Islet of Langerhans (tissue), 1 donor: ENCODE measurements at regions not wholly inside any gene's neighbourhood (a gene's known extent, or its start where the extent isn't known, plus 50 kb on each side); places are given as distances from the start of the nearest gene placed in this dataset.
"Not testable (repeated sequence)": the region's sequence is repeated elsewhere in the genome, so short reads cannot be mapped to it uniquely, and the experiment has no call there.

Source experiments
- FAIRE-seq: peaks from one replicate; lab custom pipeline; 2011; peaks lifted over from hg19 to GRCh38; lab: Jason Lieb, UNC

DNA sequence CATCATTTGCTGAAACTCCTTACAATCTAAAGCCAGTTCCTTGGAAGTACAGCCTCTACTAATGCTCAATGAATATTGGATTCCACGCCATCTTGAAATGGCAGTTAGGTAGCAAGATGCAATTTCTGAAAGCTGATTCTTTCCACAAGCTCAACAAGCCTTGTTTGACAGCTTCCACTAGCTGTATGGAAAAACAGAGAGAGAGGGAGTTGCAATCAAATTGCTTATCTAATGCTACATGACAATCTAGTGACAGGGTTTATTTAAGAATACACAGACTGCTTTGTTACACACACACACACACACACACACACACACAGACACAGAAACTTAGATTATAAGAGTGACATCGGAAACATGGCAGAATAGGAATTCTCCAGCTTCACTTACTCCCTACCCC, 288.4 kb upstream of the DEPDC1 start:
- no peak for FAIRE-seq

GRCh38 chr1:68788762-68789161, 291.9 kb upstream of the DEPDC1 start:
- no peak for FAIRE-seq

DNA sequence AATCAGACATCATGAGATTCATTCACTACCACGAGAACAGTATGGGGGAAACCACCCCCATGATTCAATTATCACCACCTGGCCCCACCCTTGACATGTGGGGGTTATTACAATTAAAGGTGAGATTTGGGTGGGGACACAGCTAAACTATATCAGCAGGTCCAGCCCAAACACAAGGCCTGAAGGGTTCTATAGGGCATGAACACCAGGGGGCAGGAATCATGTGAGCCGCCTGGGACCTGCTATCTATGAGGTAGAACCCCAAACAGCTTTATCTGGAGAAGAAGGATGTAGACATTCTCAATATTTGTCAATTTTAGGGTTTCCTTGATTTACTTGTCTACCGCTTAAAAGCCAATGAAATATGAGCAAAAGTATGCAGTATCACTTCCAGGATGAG, 294.9 kb upstream of the DEPDC1 start:
- FAIRE-seq: no peak

- no peak for FAIRE-seq
Measured at GRCh38 chr1:68795956-68796355, 299.1 kb upstream of the DEPDC1 start.

- FAIRE-seq: no peak
Measured at GRCh38 chr1:68796888-68797287, 300.0 kb upstream of the DEPDC1 start.

- FAIRE-seq: no peak
Measured at GRCh38 chr1:68798071-68798470, 301.2 kb upstream of the DEPDC1 start.

GRCh38 chr1:68799096-68799495, 302.2 kb upstream of the DEPDC1 start:
- no peak for FAIRE-seq

- no peak for FAIRE-seq
Measured at GRCh38 chr1:68800182-68800581, 303.3 kb upstream of the DEPDC1 start.

DNA sequence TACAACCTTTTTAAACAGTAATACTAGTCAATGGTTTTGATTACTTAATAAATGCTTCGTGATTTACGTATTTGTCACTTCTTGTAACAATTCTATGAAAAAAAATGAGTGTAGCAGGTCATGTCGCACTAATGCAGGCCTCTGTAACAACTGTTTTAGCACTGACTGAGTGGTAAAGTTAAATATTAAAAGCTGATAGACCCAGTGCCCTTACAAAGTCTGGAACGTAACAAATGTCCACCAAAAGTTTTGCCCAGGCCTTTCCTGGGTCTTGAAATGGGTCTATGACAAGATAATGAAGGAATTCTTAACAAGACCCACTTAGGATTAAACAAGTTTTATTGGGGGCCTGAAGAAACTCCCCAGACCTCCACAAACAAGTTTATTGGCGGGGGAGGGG, 304.6 kb upstream of the DEPDC1 start:
- FAIRE-seq: no peak

GRCh38 chr1:68805097-68805641, 308.3 kb upstream of the DEPDC1 start:
- FAIRE-seq: no peak

DNA sequence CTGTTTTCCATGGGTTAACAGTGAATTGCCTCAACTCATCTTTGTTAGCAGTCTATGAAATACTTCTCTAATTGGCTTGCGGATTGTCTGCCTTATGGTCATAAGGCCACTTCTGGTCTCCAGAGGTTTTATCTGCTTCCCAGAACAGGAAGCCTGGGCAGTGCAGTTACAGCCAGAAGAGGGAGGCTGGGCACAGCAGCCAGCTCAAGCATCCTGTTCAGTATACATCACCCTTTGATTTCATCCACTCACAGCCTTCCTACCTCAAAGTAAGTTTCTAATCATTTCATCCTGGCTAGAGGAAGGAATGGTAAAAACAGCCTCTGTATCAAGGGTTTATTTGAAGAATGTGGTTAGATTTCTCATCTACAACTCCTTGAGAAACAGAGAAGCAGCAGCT, 311.5 kb upstream of the DEPDC1 start:
- no peak for FAIRE-seq

- FAIRE-seq: no peak
Measured at GRCh38 chr1:68811806-68812205, 314.9 kb upstream of the DEPDC1 start.

DNA sequence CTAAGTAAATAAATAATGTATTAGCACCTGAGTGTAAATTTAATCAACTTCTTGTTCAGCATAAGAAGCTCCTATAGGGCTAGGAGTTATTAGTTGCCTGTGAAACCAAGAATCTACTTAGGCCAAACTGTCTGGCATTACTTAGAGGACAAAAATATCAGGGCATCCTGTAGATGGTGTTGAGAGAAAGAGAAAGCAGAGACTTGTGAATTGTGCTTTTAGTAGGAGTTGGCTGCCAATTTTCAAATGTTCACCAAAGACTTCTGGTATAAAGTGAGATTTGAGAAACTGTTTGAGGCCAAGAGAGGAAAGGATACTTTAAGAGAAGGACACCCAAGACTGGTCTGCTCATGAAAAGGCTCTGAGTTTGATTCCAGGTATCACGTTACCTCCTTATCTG, 315.5 kb upstream of the DEPDC1 start:
- FAIRE-seq: no peak

- no peak for FAIRE-seq
Measured at GRCh38 chr1:68814067-68814466, 317.2 kb upstream of the DEPDC1 start.

GRCh38 chr1:68815632-68816031, 318.8 kb upstream of the DEPDC1 start:
- FAIRE-seq: no peak

- FAIRE-seq: not testable (repeated sequence)
Measured at GRCh38 chr1:68817505-68818210, 320.8 kb upstream of the DEPDC1 start.

- FAIRE-seq: no peak
Measured at GRCh38 chr1:68819190-68819829, 322.4 kb upstream of the DEPDC1 start.

DNA sequence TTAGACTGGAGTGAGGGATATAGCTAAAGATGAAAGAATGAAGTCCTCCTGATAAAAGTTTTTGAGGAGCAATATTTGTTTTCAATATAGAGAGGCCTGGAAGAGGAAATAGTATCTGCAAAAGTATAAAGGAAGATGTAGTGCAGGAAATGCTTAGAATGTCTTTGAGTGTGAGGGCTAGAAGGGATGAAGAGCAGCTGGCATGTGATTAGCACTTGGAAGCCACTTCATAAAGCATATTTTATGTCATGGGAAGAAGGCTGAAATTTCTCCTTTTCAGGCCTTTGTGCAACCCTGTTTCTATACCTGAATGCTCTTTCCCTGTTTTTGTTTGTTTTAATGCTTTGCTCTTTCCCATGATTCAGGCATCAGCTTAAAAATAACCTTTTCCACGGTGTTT, 323.3 kb upstream of the DEPDC1 start:
- FAIRE-seq: no peak

- no peak for FAIRE-seq
Measured at GRCh38 chr1:68826836-68827235, 330.0 kb upstream of the DEPDC1 start.

- no peak for FAIRE-seq
Measured at GRCh38 chr1:68827261-68827660, 330.4 kb upstream of the DEPDC1 start.

GRCh38 chr1:68828013-68828412, 331.1 kb upstream of the DEPDC1 start:
- no peak for FAIRE-seq

DNA sequence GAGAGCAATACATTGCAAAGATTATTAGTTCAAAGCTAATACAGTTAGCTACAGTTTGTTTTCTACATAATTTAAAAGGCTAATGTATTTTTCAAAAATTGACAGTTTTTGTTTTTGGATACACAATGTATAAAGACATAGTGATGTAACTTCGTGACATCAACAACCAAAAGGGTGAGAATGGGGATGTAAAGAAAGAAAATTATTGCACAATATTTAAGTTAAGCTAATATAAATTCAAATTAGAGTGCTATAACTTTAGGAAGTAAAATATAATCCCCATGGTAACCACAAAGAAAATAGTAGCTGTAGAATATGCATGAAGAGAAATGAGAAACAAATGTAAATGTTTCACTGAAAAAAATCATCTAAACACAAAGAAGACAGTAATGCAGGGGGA, 334.4 kb upstream of the DEPDC1 start:
- no peak for FAIRE-seq

GRCh38 chr1:68848017-68848416, 351.1 kb upstream of the DEPDC1 start:
- no peak for FAIRE-seq

- no peak for FAIRE-seq
Measured at GRCh38 chr1:68868606-68869005, 371.7 kb upstream of the DEPDC1 start.
